Skeletal muscle satellite cell (primary cell): ENCODE measurements at regions not wholly inside any gene's neighbourhood (a gene's known extent, or its start where the extent isn't known, plus 50 kb on each side); places are given as distances from the start of the nearest gene placed in this dataset.
"Not testable (repeated sequence)": the region's sequence is repeated elsewhere in the genome, so short reads cannot be mapped to it uniquely, and the experiment has no call there.

Source experiments
- H3K27me3 ChIP-seq: 2 replicates; pipeline ENCODE4 v1.7.0; 2013; ENCODE audit warnings: low read length; ENCODE audit not compliant: control insufficient read depth, insufficient read depth
- H3K36me3 ChIP-seq: 2 replicates; pipeline ENCODE4 v1.7.0; 2013; ENCODE audit warnings: mild to moderate bottlenecking, control low read depth, low read length; ENCODE audit not compliant: insufficient read depth
- H3K4me1 ChIP-seq: 2 replicates; pipeline ENCODE4 v1.7.0; 2013; ENCODE audit warnings: low read length; ENCODE audit not compliant: control insufficient read depth, insufficient read depth
- H3K4me2 ChIP-seq: 2 replicates; pipeline ENCODE4 v1.7.0; 2013; ENCODE audit warnings: mild to moderate bottlenecking, low read length
- H3K4me3 ChIP-seq: 2 replicates; pipeline ENCODE4 v1.7.0; 2013; ENCODE audit warnings: low read length
- H3K9ac ChIP-seq: 2 replicates; pipeline ENCODE4 v1.7.0; 2013; ENCODE audit warnings: mild to moderate bottlenecking, low read depth, low read length, moderate library complexity
- H3K9me3 ChIP-seq: replicated peaks from 2 replicates; pipeline ENCODE4 v1.7.0; 2013; ENCODE audit warnings: mild to moderate bottlenecking, control low read depth, low read length

DNA sequence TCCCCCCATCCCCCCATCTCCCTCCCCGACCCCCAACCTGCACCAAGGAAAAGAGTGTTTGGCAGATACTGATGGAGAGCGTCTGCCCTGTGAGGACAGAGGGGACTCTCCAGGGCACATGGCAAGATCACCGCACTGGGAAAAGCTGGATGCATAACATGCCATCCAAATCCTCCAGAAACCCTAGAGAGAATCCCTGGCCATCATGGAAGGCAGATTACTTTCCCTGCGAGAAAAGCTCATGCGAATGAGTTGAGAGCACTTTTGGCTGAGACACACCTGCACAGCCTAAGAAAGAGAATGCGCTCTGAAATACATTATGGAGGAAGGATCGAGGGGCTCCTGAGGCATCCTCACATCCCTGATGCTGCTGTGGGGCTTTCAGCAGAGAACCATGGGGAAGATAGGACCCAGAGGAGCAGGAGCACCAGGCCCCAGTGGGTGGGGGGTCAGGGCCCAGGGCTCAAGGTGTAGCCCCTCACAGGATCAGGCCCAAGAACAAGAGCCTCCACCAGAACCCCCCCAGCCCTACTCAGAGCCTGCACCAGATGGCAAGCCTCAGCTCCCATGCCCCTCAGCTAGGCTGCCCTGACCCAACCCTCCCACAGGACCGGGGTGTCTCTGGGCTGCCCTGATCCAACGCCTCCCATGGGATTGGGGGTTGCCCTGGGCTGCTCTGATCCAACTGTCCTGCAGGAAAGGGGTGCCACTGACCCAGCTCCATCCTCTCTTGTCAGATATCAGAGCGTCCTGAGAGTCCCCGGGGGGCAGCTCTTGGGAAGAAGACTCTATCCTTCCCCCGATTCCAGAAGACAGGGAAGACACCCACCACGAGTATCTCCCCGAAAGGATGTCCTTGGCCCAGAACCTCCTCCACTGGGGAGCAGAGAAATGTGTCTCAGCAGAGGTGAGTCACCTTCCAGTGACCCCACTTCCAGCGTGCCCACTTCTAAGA lies 153.4 kb downstream of the NDUFA10 start:
- Histone ChIP-seq H3K4me2 (no peak overlapping the region), H3K27me3 (no peaks in the 10 kb centered on the region), H3K9me3 (peaks cover 9% of the 10 kb centered on the region), H3K4me1 (no peaks in the 10 kb centered on the region), H3K9ac (no peak overlapping the region), H3K36me3 (no peaks in the 10 kb centered on the region), H3K4me3 (no peak overlapping the region)

DNA sequence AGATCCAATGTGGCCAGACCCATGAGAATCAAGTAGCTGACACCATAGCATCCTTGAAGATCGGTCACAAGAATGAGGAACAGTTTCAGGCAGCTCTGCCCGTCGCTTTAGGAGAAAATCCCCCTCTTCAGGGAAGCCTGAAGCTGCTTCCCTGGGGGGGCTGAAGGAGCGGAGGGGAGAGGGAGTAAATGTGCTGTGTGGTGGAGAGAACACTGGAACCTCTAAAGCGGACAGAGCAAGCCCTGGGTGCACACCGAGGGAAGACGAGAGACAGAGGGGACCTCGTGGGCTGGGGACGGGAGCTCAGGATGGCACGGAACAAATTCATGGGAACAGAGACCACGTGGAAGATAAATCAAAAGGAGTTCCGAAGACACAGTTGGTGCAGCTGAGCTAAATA lies 154.3 kb downstream of the NDUFA10 start:
- Histone ChIP-seq H3K4me3 (no peak overlapping the region), H3K36me3 (no peaks in the 10 kb centered on the region), H3K9me3 (peaks cover 17% of the 10 kb centered on the region), H3K4me2 (no peak overlapping the region), H3K4me1 (no peaks in the 10 kb centered on the region), H3K27me3 (no peaks in the 10 kb centered on the region), H3K9ac (no peak overlapping the region)

DNA sequence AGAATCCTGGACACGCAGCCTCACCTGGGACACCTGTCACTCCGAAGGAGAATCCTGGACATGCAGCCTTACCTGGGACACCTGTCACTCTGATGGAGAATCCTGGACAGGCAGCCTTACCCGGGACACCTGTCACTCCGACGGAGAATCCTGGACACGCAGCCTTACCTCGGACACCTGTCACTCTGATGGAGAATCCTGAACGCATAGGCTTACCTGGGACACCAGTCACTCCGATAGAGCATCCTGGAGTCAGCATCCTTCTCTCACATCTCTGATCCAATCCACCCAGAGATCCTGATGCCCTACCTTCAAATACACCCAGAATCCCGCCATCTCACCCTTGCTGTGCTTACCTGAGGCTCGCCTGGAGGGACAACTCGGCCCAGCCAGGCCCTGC lies 154.9 kb downstream of the NDUFA10 start:
- Histone ChIP-seq H3K9ac (no peak overlapping the region), H3K4me1 (no peaks in the 10 kb centered on the region), H3K4me2 (no peak overlapping the region), H3K9me3 (peaks cover 17% of the 10 kb centered on the region), H3K36me3 (no peaks in the 10 kb centered on the region), H3K27me3 (no peaks in the 10 kb centered on the region), H3K4me3 (no peak overlapping the region)

DNA sequence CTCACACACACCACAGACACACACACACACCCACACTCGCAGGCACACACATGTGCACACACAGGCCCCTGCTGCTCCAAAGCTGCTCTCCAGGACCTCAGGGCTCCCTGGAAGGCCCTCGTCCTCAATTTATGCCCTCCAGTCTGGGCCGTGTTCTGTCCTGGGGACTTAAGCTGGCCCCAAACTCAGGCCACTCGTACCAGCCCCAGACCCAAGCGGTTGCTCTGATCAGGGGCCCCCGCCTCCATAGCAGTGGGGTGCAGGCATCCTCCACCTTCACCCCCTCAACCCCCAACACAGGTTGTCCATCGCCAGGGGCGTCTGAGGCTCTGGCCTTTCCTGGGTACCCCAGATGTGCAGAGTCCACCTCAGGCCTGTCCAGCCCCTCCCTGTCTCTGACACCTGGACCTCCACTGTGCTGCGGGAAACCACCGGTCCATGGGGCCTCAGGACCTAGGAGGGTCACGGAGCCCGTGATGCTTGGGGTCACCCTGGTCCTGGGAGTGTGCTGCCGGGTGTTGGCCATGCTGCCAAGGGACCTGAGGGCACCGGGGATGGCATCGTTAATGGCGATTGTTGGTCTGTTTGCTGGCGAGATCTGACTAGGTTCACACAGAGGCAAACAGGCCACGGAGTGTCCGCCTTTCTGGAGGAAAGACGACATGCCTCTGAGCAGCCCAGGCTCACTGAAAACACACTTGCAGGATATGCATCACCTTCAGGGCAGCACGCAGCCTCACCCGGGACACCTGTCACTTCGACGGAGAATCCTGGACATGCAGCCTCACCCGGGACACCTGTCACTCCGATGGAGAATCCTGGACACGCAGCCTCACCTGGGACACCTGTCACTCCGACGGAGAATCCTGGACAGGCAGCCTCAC lies 155.6 kb downstream of the NDUFA10 start:
- Histone ChIP-seq H3K4me1 (no peaks in the 10 kb centered on the region), H3K9me3 (peaks cover 17% of the 10 kb centered on the region)

DNA sequence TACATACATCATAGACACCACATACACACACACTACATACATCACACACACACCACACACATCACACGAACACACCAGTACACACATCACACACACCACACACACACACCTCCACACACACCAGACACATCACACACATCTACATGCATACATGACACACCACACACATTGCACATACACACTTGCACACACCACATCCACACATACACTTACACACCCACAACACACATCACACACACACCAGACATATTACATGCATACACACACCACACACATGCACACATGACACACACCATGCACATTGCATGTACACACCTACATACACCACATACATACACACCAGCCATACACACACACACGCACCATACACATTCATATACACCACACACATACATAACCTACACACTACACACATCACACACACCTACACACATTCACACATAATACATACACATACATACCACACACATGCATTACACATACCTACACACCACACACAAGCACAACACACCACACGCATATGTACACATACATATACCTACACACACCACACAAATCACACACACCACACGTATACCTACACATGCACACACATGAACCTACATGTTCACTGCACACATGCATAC lies 156.5 kb downstream of the NDUFA10 start:
- Histone ChIP-seq H3K27me3 (no peaks in the 10 kb centered on the region), H3K9me3 (peaks cover 17% of the 10 kb centered on the region), H3K36me3 (no peaks in the 10 kb centered on the region), H3K4me2 (no peak overlapping the region), H3K4me3 (no peak overlapping the region), H3K4me1 (no peaks in the 10 kb centered on the region), H3K9ac (no peak overlapping the region)

More for the DNA sequence above, 155.6 kb downstream of the NDUFA10 start:
- H3K4me3 ChIP-seq = no peak overlapping the region
- H3K9ac ChIP-seq = no peak overlapping the region
- no peak overlapping the region for H3K4me2 ChIP-seq
- no peaks in the 10 kb centered on the region for H3K27me3 ChIP-seq
- no peaks in the 10 kb centered on the region for H3K36me3 ChIP-seq

DNA sequence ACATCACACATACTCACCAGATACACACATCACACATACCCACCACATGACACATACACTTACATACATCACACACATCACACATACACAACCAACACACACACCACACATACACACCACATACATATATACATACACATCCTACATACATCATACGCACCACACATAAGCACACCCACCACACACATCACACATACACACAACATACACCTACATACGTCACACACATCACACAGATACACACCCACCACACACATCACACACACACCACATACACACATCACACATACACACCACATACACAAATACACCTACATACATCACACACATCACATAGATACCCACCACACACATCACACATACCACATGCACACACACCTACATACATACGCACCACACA lies 158.4 kb downstream of the NDUFA10 start:
- H3K9me3 ChIP-seq = peaks cover 17% of the 10 kb centered on the region
- no peak overlapping the region for H3K9ac ChIP-seq
- no peak overlapping the region for H3K4me3 ChIP-seq
- H3K4me2 ChIP-seq = no peak overlapping the region
- H3K27me3 ChIP-seq = no peaks in the 10 kb centered on the region
- H3K36me3 ChIP-seq = no peaks in the 10 kb centered on the region
- no peaks in the 10 kb centered on the region for H3K4me1 ChIP-seq

DNA sequence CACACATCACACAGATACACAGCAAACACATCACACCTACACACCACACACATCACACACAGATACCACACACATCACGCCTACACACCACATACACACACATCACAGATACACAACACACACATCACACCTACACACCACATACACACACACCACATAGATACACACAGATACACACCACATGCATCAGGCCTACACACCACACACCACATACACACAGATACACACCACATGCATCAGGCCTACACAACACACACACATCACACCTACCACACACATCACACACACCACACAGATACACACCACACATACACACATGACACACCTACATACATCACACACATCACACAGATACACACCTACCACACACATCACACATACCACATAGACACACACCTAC lies 158.8 kb downstream of the NDUFA10 start:
- no peak overlapping the region for H3K4me2 ChIP-seq
- H3K27me3 ChIP-seq = no peaks in the 10 kb centered on the region
- H3K9me3 ChIP-seq = peaks cover 17% of the 10 kb centered on the region
- no peak overlapping the region for H3K9ac ChIP-seq
- H3K4me3 ChIP-seq = no peak overlapping the region
- H3K36me3 ChIP-seq = no peaks in the 10 kb centered on the region
- no peaks in the 10 kb centered on the region for H3K4me1 ChIP-seq

DNA sequence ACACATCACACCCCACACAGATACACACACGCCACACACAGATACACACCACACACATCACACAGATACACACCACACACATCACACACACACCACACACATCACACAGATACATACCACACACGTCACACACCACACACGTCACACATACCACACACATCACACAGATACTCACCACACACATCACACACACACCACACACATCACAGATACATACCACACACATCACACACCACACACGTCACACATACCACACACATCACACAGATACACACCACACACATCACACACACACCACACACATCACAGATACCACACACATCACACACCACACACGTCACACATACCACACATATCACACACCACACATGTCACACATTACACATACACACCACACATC lies 159.3 kb downstream of the NDUFA10 start:
- H3K4me3 ChIP-seq, H3K4me1 ChIP-seq, H3K36me3 ChIP-seq, H3K27me3 ChIP-seq, H3K4me2 ChIP-seq, H3K9ac ChIP-seq: not testable (repeated sequence)
- H3K9me3 ChIP-seq = peaks cover 17% of the 10 kb centered on the region

DNA sequence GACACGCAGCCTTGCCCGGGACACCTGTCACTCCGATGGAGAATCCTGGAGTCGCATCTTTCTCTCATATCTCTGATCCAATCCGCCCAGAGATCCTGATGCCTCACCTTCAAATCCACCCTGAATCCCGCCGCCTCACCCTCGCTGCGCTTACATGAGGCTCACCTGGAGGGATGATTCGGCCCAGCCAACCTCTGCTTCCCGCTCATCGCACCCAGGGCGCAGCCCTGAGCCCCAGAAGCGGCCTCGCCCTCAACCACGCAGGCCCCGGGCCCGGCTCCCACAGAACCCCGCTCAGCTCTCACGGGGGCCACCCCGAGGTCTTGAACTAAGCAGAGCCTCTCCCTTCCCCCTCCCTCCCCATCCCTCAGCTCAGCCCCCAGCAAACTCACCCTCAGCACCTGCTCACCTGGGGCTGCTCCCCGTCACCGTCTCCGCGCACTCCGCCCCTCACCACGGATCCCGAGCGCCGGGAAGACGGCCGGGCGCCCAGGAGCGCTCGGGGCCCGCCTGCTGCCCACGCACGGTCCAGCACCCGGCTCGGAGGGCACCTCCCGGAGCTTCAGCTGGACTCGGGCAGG lies 160.0 kb downstream of the NDUFA10 start:
- H3K4me3 ChIP-seq = no peak overlapping the region
- H3K4me1 ChIP-seq = no peaks in the 10 kb centered on the region
- H3K27me3 ChIP-seq = no peaks in the 10 kb centered on the region
- no peak overlapping the region for H3K9ac ChIP-seq
- H3K9me3 ChIP-seq = peaks cover 17% of the 10 kb centered on the region
- no peaks in the 10 kb centered on the region for H3K36me3 ChIP-seq
- H3K4me2 ChIP-seq = no peak overlapping the region

DNA sequence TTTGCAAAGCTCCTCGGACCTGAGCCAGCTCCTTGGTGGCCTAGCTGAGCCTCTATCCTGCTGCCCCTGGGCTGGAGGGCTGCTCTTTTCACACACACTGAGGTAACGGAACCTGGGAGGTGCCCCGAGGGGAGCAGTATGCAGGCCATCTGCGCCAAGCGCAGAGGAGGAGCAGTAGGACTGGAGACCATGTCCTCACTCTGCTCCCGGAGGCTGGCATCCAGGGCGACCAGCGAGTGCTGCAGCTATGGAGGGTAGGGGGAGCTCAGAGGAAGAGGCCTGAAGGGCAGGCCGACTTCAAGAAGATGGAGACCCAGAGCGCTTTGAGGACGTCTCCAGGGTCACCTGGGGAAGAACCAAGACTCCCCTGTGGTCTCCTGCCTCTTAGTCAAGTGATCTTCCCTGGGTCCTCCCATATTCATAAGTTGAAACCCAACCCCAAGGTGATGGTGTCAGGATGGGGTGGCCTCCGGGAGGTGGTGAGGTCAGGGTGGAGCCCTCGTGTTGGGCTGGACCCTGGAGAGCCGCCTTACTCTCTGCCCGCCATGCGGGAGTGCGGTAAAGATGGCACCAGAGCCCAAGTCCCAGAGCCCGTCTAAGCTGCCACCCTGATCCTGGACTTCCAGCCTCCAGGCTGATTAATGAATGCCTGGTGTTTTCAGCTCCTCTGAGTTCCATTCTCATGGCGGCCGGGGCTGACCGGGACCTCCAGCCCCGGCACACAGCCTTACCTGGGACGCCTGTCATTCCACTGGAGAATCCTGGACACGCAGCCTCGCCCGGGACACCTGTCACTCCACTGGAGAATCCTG lies 160.7 kb downstream of the NDUFA10 start:
- Histone ChIP-seq H3K27me3 (no peaks in the 10 kb centered on the region), H3K9me3 (peaks cover 17% of the 10 kb centered on the region), H3K4me2 (no peak overlapping the region), H3K4me3 (no peak overlapping the region), H3K36me3 (no peaks in the 10 kb centered on the region), H3K9ac (no peak overlapping the region), H3K4me1 (no peaks in the 10 kb centered on the region)
